DMS 273 (cell line): ENCODE measurements at regions not wholly inside any gene's neighbourhood (a gene's known extent, or its start where the extent isn't known, plus 50 kb on each side); places are given as distances from the start of the nearest gene placed in this dataset.

ENCODE experiments used
- DNase-seq: peaks from one replicate; lab custom pipeline; 2025; ENCODE audit not compliant: unreplicated experiment; lab: John Stamatoyannopoulos, UW

DNA sequence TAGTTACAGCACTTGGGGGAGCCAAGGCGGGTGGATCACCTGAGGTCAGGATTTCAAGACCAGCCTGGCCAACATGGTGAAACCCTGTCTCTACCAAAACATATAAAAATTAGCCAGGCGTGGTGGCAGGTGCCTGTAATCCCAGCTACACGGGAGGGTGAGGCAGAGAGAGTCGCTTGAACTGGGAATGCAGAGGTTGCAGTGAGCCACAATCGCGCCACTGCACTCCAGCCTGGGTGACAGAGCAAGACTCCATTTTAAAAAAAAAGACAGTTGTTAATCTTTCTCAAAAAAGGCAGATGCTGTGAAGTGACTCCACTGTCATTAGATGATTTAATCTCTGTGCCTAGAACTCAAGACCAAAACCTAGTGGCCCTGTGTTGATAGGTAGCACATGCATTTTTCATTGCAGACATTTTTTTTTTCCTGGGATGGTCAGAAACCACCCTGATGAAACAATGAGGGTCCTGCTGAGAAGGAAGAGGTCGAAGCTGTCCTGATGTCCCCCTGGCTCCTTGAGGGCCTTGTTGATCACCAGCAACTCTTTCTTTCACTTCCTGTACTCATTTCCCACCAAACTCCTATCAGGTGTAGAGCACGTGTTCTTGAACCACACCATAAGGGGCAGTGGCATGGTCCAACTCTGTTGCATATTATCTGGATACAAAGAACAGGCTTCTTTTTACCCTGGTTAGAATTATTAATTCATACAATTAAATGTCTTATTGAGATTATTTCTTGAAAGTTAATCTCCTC is 382.2 kb downstream of the ICE1 start:
- DNase-seq: no peak

- no peak for DNase-seq
Measured at GRCh38 chr5:5800801-5801761, 378.6 kb downstream of the ICE1 start.

GRCh38 chr5:5799826-5800225 is 377.3 kb downstream of the ICE1 start:
- no peak for DNase-seq

DNA sequence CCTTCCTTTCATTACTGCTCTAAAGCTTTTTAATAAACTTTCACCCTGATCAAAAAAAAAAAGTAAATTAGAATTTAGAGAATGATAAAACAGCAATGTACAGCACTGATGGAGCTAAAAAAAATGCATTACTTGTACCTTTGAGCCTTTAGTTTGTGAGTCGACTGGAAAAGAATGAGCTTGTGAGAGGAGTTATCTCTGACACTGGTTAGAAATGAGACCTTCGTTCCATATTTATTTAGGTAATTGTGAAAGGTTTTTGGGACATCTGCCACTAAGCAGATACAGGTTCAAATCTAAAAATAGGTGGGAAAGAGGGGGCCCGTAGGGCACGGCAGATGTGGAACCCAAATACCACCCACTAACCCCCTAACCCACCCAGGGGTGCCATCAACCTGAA is 376.8 kb downstream of the ICE1 start:
- DNase-seq: no peak

GRCh38 chr5:5798462-5798861 is 376.0 kb downstream of the ICE1 start:
- no peak for DNase-seq

- no peak for DNase-seq
Measured at GRCh38 chr5:5798041-5798440, 375.6 kb downstream of the ICE1 start.

GRCh38 chr5:5795074-5795771 is 372.7 kb downstream of the ICE1 start:
- no peak for DNase-seq

- DNase-seq: no peak
Measured at GRCh38 chr5:5794118-5794560, 371.7 kb downstream of the ICE1 start.

- DNase-seq: no peak
Measured at GRCh38 chr5:5793242-5794117, 371.0 kb downstream of the ICE1 start.

- DNase-seq: no peak
Measured at GRCh38 chr5:5792106-5792505, 369.6 kb downstream of the ICE1 start.

GRCh38 chr5:5788793-5789192 is 366.3 kb downstream of the ICE1 start:
- DNase-seq: no peak

DNA sequence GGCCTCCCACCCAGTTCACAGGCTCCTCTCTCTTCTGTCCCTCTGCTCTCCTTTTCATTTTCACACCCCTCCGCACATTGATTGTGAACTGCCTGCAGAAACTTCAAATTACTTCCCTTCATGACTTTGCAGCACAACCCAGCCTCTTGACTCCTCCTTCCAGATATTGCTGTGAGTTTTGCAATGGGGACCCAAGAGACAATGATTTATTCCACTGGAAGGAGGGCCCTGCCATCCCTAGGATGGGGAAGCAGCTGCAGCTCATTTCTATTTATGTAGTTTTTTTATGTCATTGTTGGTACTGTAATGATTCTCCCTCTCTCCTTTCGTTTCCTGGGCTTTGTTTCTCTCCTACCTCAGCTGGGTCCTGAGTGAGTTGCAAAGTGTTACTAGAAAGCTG is 364.9 kb downstream of the ICE1 start:
- DNase-seq: no peak

- DNase-seq: no peak
Measured at GRCh38 chr5:5784101-5784500, 361.6 kb downstream of the ICE1 start.

DNA sequence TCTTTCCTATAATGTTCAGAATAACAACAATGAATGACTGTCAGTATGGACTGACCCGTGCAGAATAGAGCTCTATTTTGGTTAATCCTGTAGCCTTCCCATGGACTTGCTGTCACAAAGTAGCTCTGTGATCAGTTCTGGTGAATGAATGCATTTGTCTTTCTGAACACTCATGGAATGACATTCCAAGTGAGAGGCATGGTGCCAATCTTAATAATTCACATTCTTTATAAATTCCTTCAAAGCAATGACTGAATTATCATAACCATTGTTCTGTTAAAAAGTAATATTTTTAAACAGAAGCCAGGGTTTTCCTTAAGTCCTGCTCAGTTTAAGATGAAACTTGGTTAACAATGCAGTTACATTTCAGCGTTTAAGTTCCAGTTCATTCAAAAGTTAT is 360.5 kb downstream of the ICE1 start:
- no peak for DNase-seq

DNA sequence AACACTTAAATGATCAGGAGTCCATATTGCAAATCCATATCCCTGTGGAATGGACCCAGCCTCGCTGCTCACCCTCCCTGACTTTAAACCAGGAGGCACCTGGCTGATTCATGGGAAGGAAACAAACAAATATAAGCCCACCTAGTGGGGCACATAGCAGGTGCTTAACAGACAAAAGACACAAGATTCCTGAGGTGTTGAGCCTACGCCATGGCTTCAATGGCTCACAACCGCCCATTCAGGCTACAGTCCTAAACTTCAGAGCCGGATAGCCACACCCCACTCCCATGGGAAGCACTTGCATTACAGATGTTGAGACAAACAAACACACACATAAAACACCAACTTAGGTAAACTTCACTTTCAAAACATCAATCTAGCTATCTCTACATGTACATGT is 359.9 kb downstream of the ICE1 start:
- DNase-seq: no peak

DNA sequence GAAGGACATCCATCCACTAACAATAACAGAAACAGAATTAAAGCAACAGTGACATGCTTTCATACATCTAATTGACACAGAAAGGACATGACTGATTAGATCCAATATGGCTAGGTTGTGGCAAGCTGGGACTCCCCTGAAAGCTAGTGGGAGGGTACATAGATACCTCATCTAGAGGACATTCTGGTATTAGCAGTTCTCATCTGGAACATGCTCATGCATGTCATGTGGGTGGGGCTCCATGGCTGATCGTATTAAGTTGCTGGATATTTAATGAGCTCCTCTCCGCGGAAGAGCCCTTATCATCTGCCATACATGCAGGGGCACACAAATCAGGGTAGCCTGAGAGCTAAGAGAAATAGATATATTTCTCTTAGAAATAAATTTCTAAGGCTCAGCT is 358.9 kb downstream of the ICE1 start:
- DNase-seq: peak; percentile 6

DNA sequence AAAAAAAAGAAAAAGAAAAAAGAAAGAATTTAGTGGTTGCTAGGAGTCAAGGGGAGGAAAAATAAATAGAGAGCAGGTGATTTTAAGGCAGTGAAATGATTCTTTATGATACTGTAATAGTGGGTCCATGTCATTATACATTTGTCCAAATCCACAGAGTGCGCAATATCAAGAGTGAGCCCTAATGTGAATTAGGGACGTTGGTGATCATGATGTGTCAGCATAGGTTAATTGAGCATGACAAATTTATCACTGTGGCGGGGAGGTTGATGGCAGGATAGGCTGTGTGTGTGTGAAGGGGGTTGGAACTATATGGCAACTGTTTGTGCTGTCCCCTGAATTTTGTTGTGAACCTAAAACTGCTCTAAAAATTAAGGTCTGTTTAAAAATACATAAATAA is 357.8 kb downstream of the ICE1 start:
- no peak for DNase-seq

GRCh38 chr5:5777013-5777412 is 354.5 kb downstream of the ICE1 start:
- DNase-seq: no peak

DNA sequence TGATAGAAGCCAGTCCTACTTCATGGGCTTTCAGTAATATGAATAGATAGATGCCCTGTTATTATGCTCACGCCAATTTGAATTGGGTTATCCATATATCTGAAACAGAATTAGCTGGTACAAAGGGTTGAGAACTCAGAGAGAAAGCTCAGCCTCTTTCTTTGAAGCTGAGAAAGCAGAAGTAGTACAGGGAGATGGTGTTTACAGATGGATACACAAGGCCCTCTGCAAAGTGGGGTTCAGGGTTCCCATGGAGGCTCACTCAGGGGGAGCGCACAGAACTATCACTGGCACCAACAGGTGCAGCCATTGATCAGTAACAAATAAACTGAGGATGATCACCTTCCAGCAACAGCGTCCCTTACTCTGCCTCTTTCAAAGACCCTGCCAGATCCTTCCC is 349.7 kb downstream of the ICE1 start:
- DNase-seq: no peak

GRCh38 chr5:5770825-5771224 is 348.3 kb downstream of the ICE1 start:
- no peak for DNase-seq
